Caki2 (cell line): ENCODE measurements at regions not wholly inside any gene's neighbourhood (a gene's known extent, or its start where the extent isn't known, plus 50 kb on each side); places are given as distances from the start of the nearest gene placed in this dataset.

Source experiments
- DNase-seq: peaks from one replicate; pipeline ENCODE4 v3.0.0-alpha.2; 2015; ENCODE audit warnings: low read depth
- in situ Hi-C: cut with HindIII; loops from 2 replicates; pipeline ENCODE4 v1.10.0; 2016; ENCODE audit warnings: low sequenced_read_pairs, low pct_unique_long_range_greater_than_20kb, mixed read lengths

DNA sequence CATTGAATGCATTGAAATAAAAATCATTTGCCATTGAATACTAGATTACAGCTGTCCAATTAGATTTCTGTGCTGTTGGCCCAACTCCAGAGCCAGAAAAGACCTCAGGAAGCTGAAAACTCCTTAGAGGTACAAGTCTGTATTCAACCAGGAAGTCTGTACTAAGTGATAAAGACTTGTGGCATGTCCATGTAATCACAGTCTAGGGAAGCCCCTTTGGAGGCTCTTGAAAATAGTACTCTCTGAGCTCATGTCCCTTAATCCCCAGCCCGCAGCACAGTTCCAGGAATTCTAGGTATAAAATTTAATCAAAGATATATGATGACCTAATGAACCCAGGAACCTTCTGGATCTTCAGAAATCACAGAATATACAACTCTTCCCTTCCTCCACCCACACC is 279.4 kb downstream of the RSL24D1 start:
- in situ Hi-C loops: no loop called here

GRCh38 chr15:54915380-54915779 is 281.4 kb downstream of the RSL24D1 start:
- in situ Hi-C loops: no loop called here
- no peak for DNase-seq

More for the DNA sequence above, 279.4 kb downstream of the RSL24D1 start:
- no peak for DNase-seq

GRCh38 chr15:54884312-54884711 is 312.4 kb downstream of the RSL24D1 start:
- DNase-seq: peak; percentile 1
- in situ Hi-C loops: no loop called here

GRCh38 chr15:54859982-54860381 is 336.8 kb downstream of the RSL24D1 start:
- DNase-seq: no peak
- in situ Hi-C loops: no loop called here

- DNase-seq: no peak
- in situ Hi-C loops: no loop called here
These were observed 342.1 kb downstream of the RSL24D1 start for GRCh38 chr15:54854667-54855066.

- in situ Hi-C loops: no loop called here
These were observed 346.6 kb downstream of the RSL24D1 start for GRCh38 chr15:54850101-54850500.

GRCh38 chr15:54843006-54843405 is 353.7 kb downstream of the RSL24D1 start:
- in situ Hi-C loops: no loop called here
- no peak for DNase-seq

More at GRCh38 chr15:54850101-54850500, 346.6 kb downstream of the RSL24D1 start:
- no peak for DNase-seq

- DNase-seq: no peak
- in situ Hi-C loops: no loop called here
These were observed 354.9 kb downstream of the RSL24D1 start for GRCh38 chr15:54841701-54842305.

DNA sequence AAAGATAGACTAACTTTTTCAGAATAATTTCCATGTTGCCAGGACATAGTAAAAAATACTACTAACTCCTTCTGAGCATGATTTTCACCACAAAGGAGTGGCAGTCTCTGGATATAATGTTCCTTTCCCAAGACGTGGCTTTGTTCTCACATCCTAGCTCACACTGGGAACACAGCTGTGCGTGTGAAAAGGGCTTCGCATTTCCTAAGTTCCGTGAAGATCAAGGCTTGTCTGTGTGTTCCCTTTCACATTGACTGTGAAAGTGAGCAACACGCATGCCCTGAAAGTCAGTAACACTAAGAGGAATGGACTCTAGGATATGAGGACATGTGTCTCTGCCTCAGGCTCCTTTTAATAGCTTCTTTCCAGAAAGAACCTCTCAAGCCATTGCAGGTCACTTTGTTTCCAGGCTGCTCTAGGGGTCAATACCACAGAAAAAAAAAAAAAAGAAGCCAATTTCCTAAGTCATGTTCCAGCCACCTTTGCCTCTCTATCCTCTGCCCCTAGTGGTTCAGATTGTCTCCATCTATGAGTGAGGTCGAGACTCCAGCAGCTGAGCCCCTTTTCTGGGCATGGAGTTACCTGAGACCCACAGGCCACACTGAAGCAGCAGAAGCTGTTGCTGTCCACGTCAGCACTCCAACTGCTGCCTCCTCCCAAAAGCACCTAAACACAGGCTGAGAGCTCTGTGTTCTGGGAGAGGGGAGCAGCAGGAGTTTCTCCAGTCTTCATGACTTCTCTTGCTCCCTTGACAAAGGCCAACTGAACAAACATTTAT is 355.9 kb downstream of the RSL24D1 start:
- in situ Hi-C loops: no loop called here
- DNase-seq: no peak

DNA sequence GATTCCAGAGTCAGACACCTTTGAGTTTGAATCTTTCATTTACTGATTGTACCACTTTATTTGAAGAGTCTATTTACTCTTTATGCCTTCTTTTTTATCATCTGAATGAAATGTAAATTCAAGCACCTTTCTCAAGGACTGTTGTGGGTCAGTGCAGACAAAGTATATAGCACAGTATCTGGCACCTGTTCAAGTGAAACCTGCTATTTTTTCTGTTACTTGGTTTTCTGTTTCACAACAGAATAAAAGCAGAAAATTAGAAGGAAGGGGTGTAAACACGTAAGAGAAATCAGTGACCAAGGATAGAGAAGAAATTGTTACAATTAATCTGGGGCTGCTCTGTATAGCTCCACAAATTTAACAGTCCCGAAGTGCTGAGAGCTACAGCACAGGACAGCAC is 357.4 kb downstream of the RSL24D1 start:
- in situ Hi-C loops: no loop called here
- no peak for DNase-seq

DNA sequence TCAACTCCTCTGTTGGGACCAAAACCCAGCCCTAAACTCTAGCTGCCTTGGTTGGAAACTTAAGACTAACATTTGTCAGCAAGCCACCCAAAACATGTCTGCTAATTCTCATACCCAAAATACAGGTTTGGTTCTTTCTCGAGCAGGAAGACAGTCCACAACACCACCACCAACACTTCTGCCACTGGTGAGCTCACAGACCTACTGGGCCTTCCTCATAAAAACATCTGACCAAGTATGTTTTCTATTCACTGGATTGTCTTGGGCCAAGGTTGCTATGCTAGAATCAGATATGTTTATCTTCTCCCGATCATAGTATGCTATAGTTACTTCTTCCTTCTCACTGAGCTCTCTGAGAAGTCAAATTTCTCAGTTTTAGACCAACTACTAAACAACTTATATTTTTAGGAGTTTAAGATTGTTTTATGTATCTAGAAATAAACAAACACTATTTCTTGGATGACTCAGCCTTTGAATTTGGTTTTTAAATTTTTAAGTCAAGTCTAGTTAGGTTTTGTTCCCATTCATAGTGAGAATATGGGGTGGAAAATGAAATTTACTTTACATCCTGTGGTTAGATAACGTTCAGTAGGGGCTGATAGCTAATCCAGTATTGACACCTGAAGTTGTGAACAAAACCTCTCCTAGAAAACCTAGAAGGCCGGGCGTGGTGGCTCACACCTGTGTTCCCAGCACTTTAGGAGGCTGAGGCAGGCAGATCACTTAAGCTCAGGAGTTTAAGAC is 360.5 kb downstream of the RSL24D1 start:
- no peak for DNase-seq
- in situ Hi-C loops: no loop called here

- in situ Hi-C loops: no loop called here
- no peak for DNase-seq
These were observed 366.9 kb downstream of the RSL24D1 start for GRCh38 chr15:54829821-54830220.

GRCh38 chr15:54820811-54821210 is 375.9 kb downstream of the RSL24D1 start:
- DNase-seq: no peak
- in situ Hi-C loops: no loop called here

DNA sequence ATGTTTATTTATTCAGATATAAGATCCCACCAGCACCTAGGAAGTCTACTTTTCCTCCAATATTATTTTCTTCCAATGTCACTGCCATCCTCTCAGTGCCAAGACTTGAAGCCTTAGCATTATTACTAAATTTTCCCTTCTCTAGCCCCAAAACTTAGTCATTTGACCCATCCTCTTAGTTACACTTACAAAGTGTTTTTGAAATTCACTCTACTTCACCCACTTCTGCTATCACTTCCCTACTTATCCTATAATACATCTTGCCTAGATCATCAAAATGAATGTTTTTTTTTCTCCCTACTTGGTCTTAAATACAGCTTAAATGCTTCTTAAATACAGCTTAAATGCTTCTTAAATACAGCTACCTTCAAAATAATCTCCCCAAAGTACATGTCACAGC is 376.6 kb downstream of the RSL24D1 start:
- DNase-seq: no peak
- in situ Hi-C loops: no loop called here

DNA sequence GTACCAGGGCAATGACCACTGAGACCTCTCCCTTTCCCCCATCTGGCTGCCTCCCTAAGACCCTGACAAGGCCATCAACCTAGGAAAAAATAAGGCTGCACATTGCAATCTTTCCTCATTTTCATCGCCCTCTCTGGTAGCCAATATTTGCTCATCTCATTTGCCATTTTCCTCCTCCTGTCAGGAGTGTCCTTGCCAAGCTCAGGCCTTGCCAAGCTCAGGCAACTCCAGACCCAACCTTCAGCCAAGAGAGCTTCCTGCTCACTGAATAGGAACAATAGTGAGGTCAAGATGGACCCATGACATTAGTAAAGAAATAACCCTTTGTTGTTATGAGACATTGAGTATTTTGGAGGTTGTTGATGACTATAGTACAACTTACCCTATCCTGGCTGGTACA is 380.3 kb downstream of the RSL24D1 start:
- in situ Hi-C loops: no loop called here

DNA sequence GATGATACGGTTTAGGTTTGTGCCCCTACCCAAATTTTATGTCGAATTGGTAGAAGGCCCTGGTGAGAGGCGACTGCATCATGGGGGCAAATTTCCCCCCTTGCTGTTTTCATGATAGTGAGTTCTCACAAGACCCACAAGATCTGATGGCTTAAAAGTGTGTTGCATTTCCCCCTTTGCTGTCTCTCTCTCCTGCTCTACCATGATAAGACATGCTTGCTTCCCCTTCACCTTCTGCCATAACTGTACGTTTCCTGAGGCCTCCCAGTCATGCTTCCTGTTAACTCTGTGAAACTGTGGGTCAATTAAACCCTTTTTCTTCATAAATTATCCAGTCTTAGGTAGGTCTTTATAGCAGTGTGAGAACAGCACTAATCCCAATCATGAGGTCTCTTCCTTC is 381.2 kb downstream of the RSL24D1 start:
- DNase-seq: no peak
- in situ Hi-C loops: no loop called here

More for the DNA sequence above, 380.3 kb downstream of the RSL24D1 start:
- no peak for DNase-seq

DNA sequence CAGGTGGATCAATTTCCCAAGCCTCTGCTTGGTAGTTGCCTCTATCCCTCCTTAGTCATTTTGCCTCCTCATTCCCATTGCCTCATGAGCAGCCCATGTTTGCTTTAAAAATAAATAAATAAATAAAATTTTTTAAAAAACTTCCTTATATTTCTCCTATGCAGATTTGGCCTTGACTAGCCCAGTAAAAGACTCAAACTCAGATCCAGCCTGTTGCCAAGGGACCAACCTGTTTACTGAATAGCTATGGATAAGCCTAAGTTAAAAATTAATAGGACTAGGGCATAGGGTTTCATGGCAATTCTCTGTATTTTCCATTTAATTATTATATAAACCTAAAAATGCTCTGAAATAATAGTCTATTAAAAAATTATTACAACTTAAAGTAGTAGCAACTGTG is 384.4 kb downstream of the RSL24D1 start:
- DNase-seq: peak; percentile 6
- in situ Hi-C loops: no loop called here

GRCh38 chr15:54810496-54810895 is 386.2 kb downstream of the RSL24D1 start:
- in situ Hi-C loops: no loop called here
- no peak for DNase-seq

DNA sequence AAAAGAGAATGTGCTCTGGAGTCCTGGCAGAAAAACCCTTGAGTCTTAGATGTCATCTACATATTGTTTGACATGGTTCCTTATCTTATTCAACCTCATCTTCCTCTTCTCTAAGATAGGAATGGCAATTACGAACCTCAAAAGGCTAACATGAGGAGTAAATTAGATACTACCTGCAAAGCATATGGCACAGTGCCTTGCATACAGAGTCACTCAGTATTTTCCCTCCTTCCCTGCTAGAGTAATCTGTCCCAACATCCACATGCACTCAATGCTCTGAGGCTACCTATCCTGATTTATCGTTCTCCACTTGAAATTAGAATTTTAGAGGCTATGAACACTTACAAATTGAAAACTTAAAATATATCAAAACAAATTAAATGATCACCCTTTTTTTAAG is 386.7 kb downstream of the RSL24D1 start:
- in situ Hi-C loops: no loop called here
- DNase-seq: no peak
